NCI-H2227 treated with DMSO at 0.1 percent for 48 hours (cell line): ENCODE measurements at regions not wholly inside any gene's neighbourhood (a gene's known extent, or its start where the extent isn't known, plus 50 kb on each side); places are given as distances from the start of the nearest gene placed in this dataset.

Experiments
- DNase-seq: peaks from one replicate; lab custom pipeline; 2025; lab: John Stamatoyannopoulos, UW

GRCh38 chr1:163013826-163014600 lies 55.1 kb upstream of the RGS4 start:
- DNase-seq, result no peak

- no peak for DNase-seq
These were observed 62.9 kb upstream of the RGS4 start for GRCh38 chr1:163006051-163006834.

GRCh38 chr1:162997499-162998285 lies 71.5 kb upstream of the RGS4 start:
- no peak for DNase-seq

- DNase-seq, result no peak
These were observed 72.9 kb upstream of the RGS4 start for GRCh38 chr1:162996261-162996660.

- no peak for DNase-seq
These were observed 74.2 kb upstream of the RGS4 start for GRCh38 chr1:162994921-162995320.

GRCh38 chr1:162993846-162994245 lies 75.3 kb upstream of the RGS4 start:
- no peak for DNase-seq

- no peak for DNase-seq
These were observed 76.2 kb upstream of the RGS4 start for GRCh38 chr1:162992945-162993344.

GRCh38 chr1:162991444-162991843 lies 77.7 kb upstream of the RGS4 start:
- no peak for DNase-seq

GRCh38 chr1:162990665-162991064 lies 78.5 kb upstream of the RGS4 start:
- DNase-seq, result no peak

GRCh38 chr1:162988869-162989268 lies 80.3 kb upstream of the RGS4 start:
- no peak for DNase-seq

- no peak for DNase-seq
These were observed 81.3 kb upstream of the RGS4 start for GRCh38 chr1:162987866-162988265.

GRCh38 chr1:162985816-162986435 lies 83.2 kb upstream of the RGS4 start:
- no peak for DNase-seq

- no peak for DNase-seq
These were observed 84.5 kb upstream of the RGS4 start for GRCh38 chr1:162984699-162985098.

- no peak for DNase-seq
These were observed 85.3 kb upstream of the RGS4 start for GRCh38 chr1:162983671-162984425.

GRCh38 chr1:162982364-162982763 lies 86.8 kb upstream of the RGS4 start:
- DNase-seq, result no peak

GRCh38 chr1:162977944-162978568 lies 91.1 kb upstream of the RGS4 start:
- no peak for DNase-seq

GRCh38 chr1:162976628-162977027 lies 92.5 kb upstream of the RGS4 start:
- DNase-seq, result no peak

- DNase-seq, result no peak
These were observed 94.4 kb upstream of the RGS4 start for GRCh38 chr1:162974810-162975209.

- DNase-seq, result no peak
These were observed 95.8 kb upstream of the RGS4 start for GRCh38 chr1:162973381-162973795.

GRCh38 chr1:162972773-162973172 lies 96.4 kb upstream of the RGS4 start:
- DNase-seq, result no peak

- no peak for DNase-seq
These were observed 99.1 kb upstream of the RGS4 start for GRCh38 chr1:162970021-162970420.
